ENCODE measurements at regions not wholly inside any gene's neighbourhood (a gene's known extent, or its start where the extent isn't known, plus 50 kb on each side); places are given as distances from the start of the nearest gene placed in this dataset.

DNA sequence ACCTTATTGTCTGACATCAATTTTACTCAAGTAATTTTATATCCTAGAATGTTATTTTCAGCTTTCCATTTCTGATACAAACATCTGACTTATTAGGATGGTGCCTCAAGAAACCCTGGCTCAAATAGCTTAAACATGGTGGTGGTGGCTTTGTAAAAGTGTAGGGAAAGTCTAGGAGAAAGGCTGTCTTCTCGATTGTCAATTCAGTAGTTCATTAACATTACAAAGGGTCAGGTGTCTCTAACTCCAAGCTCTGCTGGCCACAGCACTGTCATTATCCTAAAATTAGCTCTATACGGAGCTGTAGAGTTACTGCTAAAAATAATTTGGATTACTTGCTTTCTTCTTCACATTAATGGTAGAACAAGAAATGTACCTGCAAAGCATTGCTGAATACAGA lies 1360.1 kb upstream of the CDH6 start:
- TF ChIP-seq, protein P1, sequence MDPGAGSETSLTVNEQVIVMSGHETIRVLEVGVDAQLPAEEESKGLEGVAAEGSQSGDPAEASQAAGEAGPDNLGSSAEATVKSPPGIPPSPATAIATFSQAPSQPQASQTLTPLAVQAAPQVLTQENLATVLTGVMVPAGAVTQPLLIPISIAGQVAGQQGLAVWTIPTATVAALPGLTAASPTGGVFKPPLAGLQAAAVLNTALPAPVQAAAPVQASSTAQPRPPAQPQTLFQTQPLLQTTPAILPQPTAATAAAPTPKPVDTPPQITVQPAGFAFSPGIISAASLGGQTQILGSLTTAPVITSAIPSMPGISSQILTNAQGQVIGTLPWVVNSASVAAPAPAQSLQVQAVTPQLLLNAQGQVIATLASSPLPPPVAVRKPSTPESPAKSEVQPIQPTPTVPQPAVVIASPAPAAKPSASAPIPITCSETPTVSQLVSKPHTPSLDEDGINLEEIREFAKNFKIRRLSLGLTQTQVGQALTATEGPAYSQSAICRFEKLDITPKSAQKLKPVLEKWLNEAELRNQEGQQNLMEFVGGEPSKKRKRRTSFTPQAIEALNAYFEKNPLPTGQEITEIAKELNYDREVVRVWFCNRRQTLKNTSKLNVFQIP (CRISPR knock-in tag; IDR thresholded peaks at IDR 0.05; ENCODE audit: borderline replicate concordance, low read depth) = no peak
- TF ChIP-seq TOX (CRISPR knock-in tag; IDR thresholded peaks at IDR 0.05; ENCODE audit: borderline replicate concordance) (no peak), ISL1 (CRISPR knock-in tag; IDR thresholded peaks at IDR 0.05) (no peak), ARNTL (CRISPR knock-in tag; IDR thresholded peaks at IDR 0.05; ENCODE audit: borderline replicate concordance, low read depth) (no peak), GLIS3 (CRISPR knock-in tag; IDR thresholded peaks at IDR 0.05) (no peak), BACH2 (CRISPR knock-in tag; IDR thresholded peaks at IDR 0.05; ENCODE audit: borderline replicate concordance) (no peak), ZNF8 (CRISPR knock-in tag; IDR thresholded peaks at IDR 0.05) (no peak), ZFP30 (CRISPR knock-in tag; IDR thresholded peaks at IDR 0.05) (no peak), ZNF565 (CRISPR knock-in tag; conservative IDR thresholded peaks at IDR 0.05; ENCODE audit: low read depth) (no peak)
- TF ChIP-seq, protein P2, sequence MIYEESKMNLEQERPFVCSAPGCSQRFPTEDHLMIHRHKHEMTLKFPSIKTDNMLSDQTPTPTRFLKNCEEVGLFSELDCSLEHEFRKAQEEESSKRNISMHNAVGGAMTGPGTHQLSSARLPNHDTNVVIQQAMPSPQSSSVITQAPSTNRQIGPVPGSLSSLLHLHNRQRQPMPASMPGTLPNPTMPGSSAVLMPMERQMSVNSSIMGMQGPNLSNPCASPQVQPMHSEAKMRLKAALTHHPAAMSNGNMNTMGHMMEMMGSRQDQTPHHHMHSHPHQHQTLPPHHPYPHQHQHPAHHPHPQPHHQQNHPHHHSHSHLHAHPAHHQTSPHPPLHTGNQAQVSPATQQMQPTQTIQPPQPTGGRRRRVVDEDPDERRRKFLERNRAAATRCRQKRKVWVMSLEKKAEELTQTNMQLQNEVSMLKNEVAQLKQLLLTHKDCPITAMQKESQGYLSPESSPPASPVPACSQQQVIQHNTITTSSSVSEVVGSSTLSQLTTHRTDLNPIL (CRISPR knock-in tag; IDR thresholded peaks at IDR 0.05; ENCODE audit: low read depth) = no peak
- TF ChIP-seq, protein P3, sequence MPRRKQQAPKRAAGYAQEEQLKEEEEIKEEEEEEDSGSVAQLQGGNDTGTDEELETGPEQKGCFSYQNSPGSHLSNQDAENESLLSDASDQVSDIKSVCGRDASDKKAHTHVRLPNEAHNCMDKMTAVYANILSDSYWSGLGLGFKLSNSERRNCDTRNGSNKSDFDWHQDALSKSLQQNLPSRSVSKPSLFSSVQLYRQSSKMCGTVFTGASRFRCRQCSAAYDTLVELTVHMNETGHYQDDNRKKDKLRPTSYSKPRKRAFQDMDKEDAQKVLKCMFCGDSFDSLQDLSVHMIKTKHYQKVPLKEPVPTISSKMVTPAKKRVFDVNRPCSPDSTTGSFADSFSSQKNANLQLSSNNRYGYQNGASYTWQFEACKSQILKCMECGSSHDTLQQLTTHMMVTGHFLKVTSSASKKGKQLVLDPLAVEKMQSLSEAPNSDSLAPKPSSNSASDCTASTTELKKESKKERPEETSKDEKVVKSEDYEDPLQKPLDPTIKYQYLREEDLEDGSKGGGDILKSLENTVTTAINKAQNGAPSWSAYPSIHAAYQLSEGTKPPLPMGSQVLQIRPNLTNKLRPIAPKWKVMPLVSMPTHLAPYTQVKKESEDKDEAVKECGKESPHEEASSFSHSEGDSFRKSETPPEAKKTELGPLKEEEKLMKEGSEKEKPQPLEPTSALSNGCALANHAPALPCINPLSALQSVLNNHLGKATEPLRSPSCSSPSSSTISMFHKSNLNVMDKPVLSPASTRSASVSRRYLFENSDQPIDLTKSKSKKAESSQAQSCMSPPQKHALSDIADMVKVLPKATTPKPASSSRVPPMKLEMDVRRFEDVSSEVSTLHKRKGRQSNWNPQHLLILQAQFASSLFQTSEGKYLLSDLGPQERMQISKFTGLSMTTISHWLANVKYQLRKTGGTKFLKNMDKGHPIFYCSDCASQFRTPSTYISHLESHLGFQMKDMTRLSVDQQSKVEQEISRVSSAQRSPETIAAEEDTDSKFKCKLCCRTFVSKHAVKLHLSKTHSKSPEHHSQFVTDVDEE (CRISPR knock-in tag; IDR thresholded peaks at IDR 0.05) = no peak

Measured in SK-N-SH treated with all-trans-retinoic acid at 6 μM for 48 hours (cell line).